B cell (primary cell): ENCODE measurements at regions not wholly inside any gene's neighbourhood (a gene's known extent, or its start where the extent isn't known, plus 50 kb on each side); places are given as distances from the start of the nearest gene placed in this dataset.

Source experiments
- ATAC-seq: fragments of 200-7000 bp; cut with Tn5 transposase; one replicate; pipeline ENCODE4 v1.10.0; 2021; ENCODE audit warnings: low read depth, mild to moderate bottlenecking, moderate number of reproducible peaks, moderate library complexity
- CTCF ChIA-PET: fragments of 350-600 bp; sonication (Branson Sonifier 250); formaldehyde crosslinking; loops from one replicate; lab custom pipeline; 2021; ENCODE audit warnings: antibody characterized with exemption, inconsistent platforms; lab: Charles Lee
- POLR2A ChIA-PET: fragments of 350-600 bp; sonication (Branson Sonifier 250); formaldehyde crosslinking; loops from one replicate; lab custom pipeline; 2021; ENCODE audit warnings: antibody characterized with exemption; lab: Charles Lee
- DNase-seq: peaks from one replicate; pipeline ENCODE4 v3.0.0; 2013
- H2AFZ ChIP-seq: 2 replicates; pipeline ENCODE4 v1.6.1; 2012; ENCODE audit warnings: mild to moderate bottlenecking, low read depth, low read length; ENCODE audit not compliant: insufficient read depth, poor library complexity, severe bottlenecking
- H3K27ac ChIP-seq, 2 donors: 1 replicate in 1 of 2; 2 replicates in 1 of 2; pipeline ENCODE4 v1.5.1; 2012 to 2013; ENCODE audit warnings: low read length in 2 of 2, mild to moderate bottlenecking in 2 of 2, moderate library complexity in 1 of 2
- H3K27me3 ChIP-seq, 4 experiments: fragments of 200-600 bp in 1 of 4; sonication (generic) in 1 of 4; replicated peaks in 1 of 4; 1 replicate in 2 of 4; 2 replicates in 2 of 4; pipeline versions ENCODE4 v1.6.1 to v1.7.0; 2013 to 2016; ENCODE audit warnings: low read length in 3 of 4, mild to moderate bottlenecking in 2 of 4, mixed read lengths in 1 of 4, moderate library complexity in 1 of 4; ENCODE audit not compliant: insufficient read depth in 4 of 4, control insufficient read depth in 3 of 4; ENCODE audit errors: control extremely low read depth in 1 of 4
- H3K36me3 ChIP-seq, 2 experiments: replicated peaks in 1 of 2; 1 replicate in 1 of 2; 2 replicates in 1 of 2; pipeline versions ENCODE4 v1.6.1 to v1.7.1; 2013; ENCODE audit warnings: low read length in 1 of 2; ENCODE audit not compliant: insufficient read depth in 2 of 2, control insufficient read depth in 1 of 2; ENCODE audit errors: control extremely low read depth in 1 of 2, extremely low read depth in 1 of 2
- H3K4me1 ChIP-seq, 2 donors: fragments of 200-600 bp in 1 of 2; sonication (generic) in 1 of 2; 1 replicate in 1 of 2; 2 replicates in 1 of 2; pipeline versions ENCODE4 v1.5.1 to v1.6.1; 2013 to 2017; ENCODE audit warnings: low read length in 2 of 2; ENCODE audit not compliant: control insufficient read depth in 2 of 2, insufficient read depth in 2 of 2
- H3K4me2 ChIP-seq: replicated peaks from 2 replicates; pipeline ENCODE3; 2012; ENCODE audit warnings: mild to moderate bottlenecking, low read depth, low read length; ENCODE audit not compliant: poor library complexity, severe bottlenecking
- H3K4me3 ChIP-seq, 5 experiments: fragments of 200-600 bp in 1 of 5; sonication (generic) in 1 of 5; 1 replicate in 3 of 5; 2 replicates in 2 of 5; pipeline versions ENCODE4 v1.5.1 to v1.7.0; 2011 to 2016; ENCODE audit warnings: low read length in 4 of 5, mild to moderate bottlenecking in 4 of 5, low read depth in 2 of 5, control low read depth in 1 of 5, moderate library complexity in 1 of 5; ENCODE audit not compliant: insufficient read depth in 1 of 5; ENCODE audit errors: control extremely low read depth in 1 of 5, extremely low read depth in 1 of 5
- H3K79me2 ChIP-seq: fragments of 200-600 bp; sonication (generic); one replicate; pipeline ENCODE4 v1.6.0; 2016; ENCODE audit warnings: low read length; ENCODE audit not compliant: control insufficient read depth, insufficient read depth
- H3K9ac ChIP-seq: fragments of 200-600 bp; sonication (generic); 2 replicates; pipeline ENCODE4 v1.6.1; 2017; ENCODE audit warnings: mild to moderate bottlenecking, low read length, moderate library complexity
- H3K9me3 ChIP-seq, 3 donors: one replicate each; pipeline versions ENCODE4 v1.6.1 to v1.7.1; 2013; ENCODE audit warnings: low read length in 2 of 3; ENCODE audit not compliant: control insufficient read depth in 2 of 3, insufficient read depth in 1 of 3; ENCODE audit errors: control extremely low read depth in 1 of 3
- H4K20me1 ChIP-seq: 2 replicates; pipeline ENCODE4 v1.6.0; 2012; ENCODE audit warnings: mild to moderate bottlenecking, low read length; ENCODE audit not compliant: insufficient read depth, control insufficient read depth, poor library complexity, severe bottlenecking
- H3K27ac Mint-ChIP-seq: one replicate; pipeline ENCODE4 v1.8.0; 2021; ENCODE audit warnings: mixed read lengths
- H3K27me3 Mint-ChIP-seq: one replicate; pipeline ENCODE4 v1.8.0; 2021; ENCODE audit warnings: mixed read lengths
- H3K4me1 Mint-ChIP-seq: one replicate; pipeline ENCODE4 v1.8.0; 2021; ENCODE audit warnings: mixed read lengths
- H3K4me3 Mint-ChIP-seq: one replicate; pipeline ENCODE4 v1.8.0; 2021; ENCODE audit warnings: mixed read lengths
- H3K9me3 Mint-ChIP-seq: one replicate; pipeline ENCODE4 v1.8.0; 2022; ENCODE audit warnings: mixed read lengths; ENCODE audit not compliant: insufficient read depth
- CTCF ChIP-seq: fragments of 200-600 bp; IDR thresholded peaks from one replicate; pipeline ENCODE4 v1.8.0; 2022; ENCODE audit warnings: antibody characterized with exemption, mild to moderate bottlenecking
- EZH2 ChIP-seq: IDR thresholded peaks from 2 replicates; pipeline ENCODE4 v1.6.1; 2012; ENCODE audit warnings: borderline replicate concordance, low read depth, mild to moderate bottlenecking, moderate library complexity, low read length; ENCODE audit not compliant: insufficient read depth, poor library complexity, severe bottlenecking
- WGBS: methylation state at CpG from one replicate; pipeline ENCODE4 v1.1.5; 2013; ENCODE audit warnings: missing lambda C conversion rate; ENCODE audit not compliant: insufficient coverage; 5-methylcytosine and 5-hydroxymethylcytosine counted together
- intact Hi-C: fragments of 100-400 bp; cut with micrococcal nuclease; formaldehyde crosslinking; loops from one replicate; pipeline ENCODE4 v1.10.0; 2022

- ATAC-seq, result no peak
- ChIA-PET CTCF (no interaction called here), POLR2A (no interaction called here)
- intact Hi-C loops, result no loop called here
- Histone ChIP-seq H3K4me1 (no peaks in the 10 kb centered on the region), H3K9me3 (peaks cover 0 to 5% (median 0%) of the 10 kb centered on the region in 3 donors), H3K79me2 (no peaks in the 10 kb centered on the region), H3K27ac (no peak overlapping the region), H3K4me2 (no peak overlapping the region), H4K20me1 (no peaks in the 10 kb centered on the region), H2AFZ (no peak overlapping the region), H3K36me3 (no peaks in the 10 kb centered on the region), H3K27me3 (peaks cover 0 to 3% (median 0%) of the 10 kb centered on the region in 4 experiments), H3K9ac (no peak overlapping the region), H3K4me3 (no peak overlapping the region)
- 75% methylated on average over 4 of the region's 5 CpGs for WGBS
- H3K27ac Mint-ChIP-seq, result no peak overlapping the region
- no peaks in the 10 kb centered on the region for H3K9me3 Mint-ChIP-seq
- peaks cover 16% of the 10 kb centered on the region for H3K27me3 Mint-ChIP-seq
- no peak for TF ChIP-seq CTCF
- TF ChIP-seq EZH2, result no peak
- no peaks in the 10 kb centered on the region for H3K4me1 Mint-ChIP-seq
- H3K4me3 Mint-ChIP-seq, result no peak overlapping the region
- no peak for DNase-seq
Observed at GRCh38 chr1:30313584-30313983, 409.8 kb downstream of the MATN1 start.

GRCh38 chr1:30313176-30313575, 410.2 kb downstream of the MATN1 start:
- POLR2A ChIA-PET, result no interaction called here
- H3K36me3 ChIP-seq, result no peaks in the 10 kb centered on the region
- H3K4me1 Mint-ChIP-seq, result no peaks in the 10 kb centered on the region
- peaks cover 18% of the 10 kb centered on the region for H3K27me3 Mint-ChIP-seq
- H4K20me1 ChIP-seq, result no peaks in the 10 kb centered on the region
- intact Hi-C loops, result no loop called here
- no peaks in the 10 kb centered on the region for H3K79me2 ChIP-seq
- H3K27me3 ChIP-seq, result peaks cover 0 to 3% (median 1%) of the 10 kb centered on the region in 4 experiments
- H3K27ac Mint-ChIP-seq, result no peak overlapping the region
- H3K9me3 ChIP-seq, result peaks cover 0 to 5% (median 0%) of the 10 kb centered on the region in 3 donors
- H3K4me3 Mint-ChIP-seq, result no peak overlapping the region
- CTCF ChIA-PET, result no interaction called here
- ATAC-seq (no peak), DNase-seq (no peak)
- H3K9me3 Mint-ChIP-seq, result no peaks in the 10 kb centered on the region
- no peaks in the 10 kb centered on the region for H3K4me1 ChIP-seq
- H3K9ac ChIP-seq, result no peak overlapping the region
- TF ChIP-seq EZH2 (no peak), CTCF (no peak)
- H2AFZ ChIP-seq, result no peak overlapping the region
- 88% methylated on average over 5 of the region's 6 CpGs for WGBS
- no peak overlapping the region for H3K27ac ChIP-seq
- H3K4me2 ChIP-seq, result no peak overlapping the region
- H3K4me3 ChIP-seq, result no peak overlapping the region
